HG03378 (cell line): ENCODE measurements at regions not wholly inside any gene's neighbourhood (a gene's known extent, or its start where the extent isn't known, plus 50 kb on each side); places are given as distances from the start of the nearest gene placed in this dataset.
"Not testable (repeated sequence)": the region's sequence is repeated elsewhere in the genome, so short reads cannot be mapped to it uniquely, and the experiment has no call there.

Experiments used
- ATAC-seq: cut with Tn5 transposase; IDR thresholded peaks from one replicate; pipeline ENCODE4 v1.9.1; 2021; ENCODE audit warnings: mild to moderate bottlenecking, moderate library complexity; ENCODE audit not compliant: unreplicated experiment

- no peak for ATAC-seq
Measured at GRCh38 chr14:83712418-83713129, 1817.4 kb upstream of the FLRT2 start.

- ATAC-seq = no peak
Measured at GRCh38 chr14:83713732-83714131, 1816.2 kb upstream of the FLRT2 start.

GRCh38 chr14:83714151-83714550, 1815.8 kb upstream of the FLRT2 start:
- ATAC-seq = no peak

GRCh38 chr14:83719435-83719834, 1810.5 kb upstream of the FLRT2 start:
- not testable (repeated sequence) for ATAC-seq

- ATAC-seq = no peak
Measured at GRCh38 chr14:83733670-83734069, 1796.3 kb upstream of the FLRT2 start.

GRCh38 chr14:83734431-83734830, 1795.5 kb upstream of the FLRT2 start:
- ATAC-seq = no peak

GRCh38 chr14:83741269-83741668, 1788.7 kb upstream of the FLRT2 start:
- no peak for ATAC-seq

- ATAC-seq = no peak
Measured at GRCh38 chr14:83744224-83744623, 1785.7 kb upstream of the FLRT2 start.

GRCh38 chr14:83744891-83745290, 1785.1 kb upstream of the FLRT2 start:
- no peak for ATAC-seq

GRCh38 chr14:83746336-83746735, 1783.6 kb upstream of the FLRT2 start:
- no peak for ATAC-seq

GRCh38 chr14:83757916-83758315, 1772.0 kb upstream of the FLRT2 start:
- ATAC-seq = no peak

- no peak for ATAC-seq
Measured at GRCh38 chr14:83764656-83765599, 1765.0 kb upstream of the FLRT2 start.

GRCh38 chr14:83777516-83777915, 1752.4 kb upstream of the FLRT2 start:
- no peak for ATAC-seq

- ATAC-seq = no peak
Measured at GRCh38 chr14:83779266-83779665, 1750.7 kb upstream of the FLRT2 start.

GRCh38 chr14:83780321-83780720, 1749.6 kb upstream of the FLRT2 start:
- no peak for ATAC-seq

- ATAC-seq = no peak
Measured at GRCh38 chr14:83798421-83798820, 1731.5 kb upstream of the FLRT2 start.

GRCh38 chr14:83799233-83799632, 1730.7 kb upstream of the FLRT2 start:
- no peak for ATAC-seq

- no peak for ATAC-seq
Measured at GRCh38 chr14:83814896-83815295, 1715.0 kb upstream of the FLRT2 start.

- ATAC-seq = no peak
Measured at GRCh38 chr14:83816761-83817160, 1713.2 kb upstream of the FLRT2 start.

GRCh38 chr14:83825843-83826242, 1704.1 kb upstream of the FLRT2 start:
- ATAC-seq = no peak

- no peak for ATAC-seq
Measured at GRCh38 chr14:83826838-83827237, 1703.1 kb upstream of the FLRT2 start.

- no peak for ATAC-seq
Measured at GRCh38 chr14:83827383-83827782, 1702.6 kb upstream of the FLRT2 start.
